Dermis blood vessel endothelial cell (primary cell): ENCODE measurements at regions not wholly inside any gene's neighbourhood (a gene's known extent, or its start where the extent isn't known, plus 50 kb on each side); places are given as distances from the start of the nearest gene placed in this dataset.
"Not testable (repeated sequence)": the region's sequence is repeated elsewhere in the genome, so short reads cannot be mapped to it uniquely, and the experiment has no call there.

Source experiments
- DNase-seq: peaks from one replicate; pipeline ENCODE4 v3.0.0; 2010

DNA sequence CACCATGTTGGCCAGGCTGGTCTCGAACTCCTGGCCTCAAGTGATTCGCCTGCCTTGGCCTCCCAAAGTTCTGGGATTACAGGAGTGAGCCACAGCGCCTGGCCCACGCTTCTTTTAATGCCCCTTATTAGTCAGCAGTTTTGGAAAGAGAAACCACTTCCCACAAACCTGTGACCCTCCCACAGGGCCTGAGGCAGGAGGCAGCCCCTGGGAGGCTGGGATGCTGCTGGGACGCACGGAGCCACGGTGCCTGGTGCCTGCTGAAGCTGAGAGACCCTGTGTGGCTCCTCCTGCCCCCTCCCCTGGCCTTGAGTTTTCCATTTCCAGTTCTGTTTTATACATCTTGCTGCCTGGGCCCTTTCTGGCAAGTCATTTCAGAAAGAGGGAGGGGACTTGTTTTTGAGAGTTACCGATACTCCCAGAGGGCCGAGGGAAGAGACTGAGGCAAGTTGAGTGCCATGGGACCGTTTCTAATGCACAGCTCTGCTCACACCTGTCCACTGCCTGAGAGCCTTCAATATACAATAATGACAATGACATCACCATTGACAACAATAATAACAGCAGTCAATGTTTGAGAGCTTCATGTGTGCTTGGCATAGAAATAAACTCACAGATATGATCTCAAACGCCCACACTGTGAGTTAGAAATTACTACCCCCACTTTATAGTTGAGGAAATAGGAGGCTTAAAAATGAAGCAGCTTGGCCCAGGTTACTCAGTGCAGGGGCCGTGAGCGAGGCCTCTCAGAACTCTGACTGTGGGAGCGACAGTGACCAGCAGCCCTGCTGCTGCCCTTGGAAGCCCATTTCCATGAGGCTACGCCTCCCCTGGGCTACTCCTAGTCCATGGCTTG lies 78.1 kb upstream of the YWHAQ start:
- no peak for DNase-seq

- DNase-seq = no peak
Observed at GRCh38 chr2:9709539-9710285, 78.9 kb upstream of the YWHAQ start.

- no peak for DNase-seq
Observed at GRCh38 chr2:9710311-9710710, 79.5 kb upstream of the YWHAQ start.

GRCh38 chr2:9712263-9712662 lies 81.5 kb upstream of the YWHAQ start:
- DNase-seq = no peak

GRCh38 chr2:9714630-9715214 lies 83.9 kb upstream of the YWHAQ start:
- DNase-seq = no peak

GRCh38 chr2:9715238-9715637 lies 84.4 kb upstream of the YWHAQ start:
- peak; percentile 36 for DNase-seq

GRCh38 chr2:9717886-9718451 lies 87.2 kb upstream of the YWHAQ start:
- DNase-seq = no peak

DNA sequence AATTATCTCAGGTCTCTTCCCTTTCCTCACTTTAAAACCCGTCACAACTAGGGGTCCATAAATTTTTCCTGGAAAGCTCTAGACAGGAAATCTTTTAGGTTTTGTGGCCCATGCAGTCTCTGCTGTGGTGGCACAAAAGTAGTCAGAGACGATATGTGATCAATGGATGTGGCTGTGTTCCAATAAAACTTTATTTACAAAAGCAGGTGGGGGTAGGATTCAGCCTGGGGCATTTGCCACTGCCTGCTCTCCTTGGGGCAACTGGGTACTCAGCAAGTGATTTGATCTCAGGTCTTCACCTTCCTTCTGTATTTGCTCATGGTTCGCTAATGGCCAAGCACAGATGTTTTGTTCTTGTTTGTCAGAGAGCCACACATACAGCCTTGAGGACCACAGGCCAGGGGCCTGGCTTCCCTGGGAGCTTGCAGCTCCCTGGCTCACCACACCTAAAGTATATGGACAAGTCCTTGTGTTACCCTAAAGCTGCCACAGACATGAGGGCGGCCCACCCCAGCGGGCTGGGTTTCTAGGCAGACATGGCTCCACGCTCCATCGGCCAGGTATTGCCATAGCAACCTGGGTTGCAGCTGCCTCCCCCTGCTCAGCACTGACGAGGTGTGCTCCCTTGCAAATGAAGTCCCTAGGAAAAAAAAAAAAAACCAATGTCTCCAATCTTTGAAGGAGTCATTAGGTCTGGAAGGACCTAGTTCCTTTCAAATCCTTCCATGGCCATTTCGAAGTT lies 89.7 kb upstream of the YWHAQ start:
- no peak for DNase-seq

GRCh38 chr2:9721344-9721743 lies 90.5 kb upstream of the YWHAQ start:
- no peak for DNase-seq

DNA sequence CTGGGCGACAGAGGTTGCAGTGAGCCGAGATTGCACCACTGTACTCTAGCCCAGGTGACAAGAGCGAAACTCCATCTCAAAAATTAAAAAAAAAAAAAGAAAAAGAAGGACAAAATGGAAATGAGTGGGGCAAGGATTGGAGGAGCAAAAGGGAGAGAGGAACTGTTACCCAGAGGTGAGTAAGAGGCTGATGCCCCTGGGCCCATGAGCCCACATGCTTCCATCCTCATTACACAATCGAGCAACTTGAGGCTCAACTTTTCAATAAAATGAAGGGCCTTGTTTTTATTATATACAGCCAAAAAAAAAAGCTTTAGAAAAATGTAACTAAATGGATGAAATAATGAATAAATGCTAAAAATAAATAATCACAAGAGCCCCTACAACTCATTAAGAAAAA lies 91.7 kb upstream of the YWHAQ start:
- DNase-seq = no peak

GRCh38 chr2:9724565-9724964 lies 93.8 kb upstream of the YWHAQ start:
- DNase-seq = no peak

DNA sequence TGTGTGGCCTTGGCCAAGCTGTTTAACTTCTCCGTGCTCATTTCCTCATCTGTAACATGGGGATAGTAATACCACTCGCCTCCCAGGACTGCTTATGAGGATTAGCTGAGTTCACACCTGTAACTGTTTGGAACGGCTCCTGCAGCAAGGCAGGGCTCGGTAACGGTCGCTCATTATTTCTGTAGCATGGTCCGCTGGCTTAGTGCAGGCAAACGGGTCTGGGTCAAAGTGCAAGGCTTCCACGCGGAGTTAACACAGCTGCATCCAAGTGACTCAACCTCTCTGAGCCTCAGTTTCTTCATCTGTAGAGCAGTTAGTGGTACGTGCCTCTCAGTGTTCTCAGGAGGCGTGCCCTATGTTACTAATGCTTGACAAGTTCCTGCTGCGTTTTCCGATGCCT lies 94.3 kb upstream of the YWHAQ start:
- DNase-seq = no peak

DNA sequence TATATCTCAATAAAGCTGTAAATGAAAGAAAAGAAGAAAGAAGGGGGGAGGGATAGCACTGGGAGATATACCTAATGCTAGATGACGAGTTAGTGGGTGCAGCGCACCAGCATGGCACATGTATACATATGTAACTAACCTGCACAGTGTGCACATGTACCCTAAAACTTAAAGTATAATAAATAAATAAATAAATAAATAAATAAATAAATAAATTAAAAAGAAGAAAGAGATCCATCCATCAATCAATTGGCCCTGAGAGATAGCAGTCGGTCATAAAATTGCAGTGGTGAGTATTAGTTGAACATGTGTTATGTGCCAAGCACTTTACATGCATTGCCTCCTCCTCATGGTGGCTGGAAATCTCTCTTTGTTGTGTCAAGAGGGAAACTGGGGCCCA lies 95.2 kb upstream of the YWHAQ start:
- not testable (repeated sequence) for DNase-seq

GRCh38 chr2:9730523-9730922 lies 99.7 kb upstream of the YWHAQ start:
- DNase-seq = not testable (repeated sequence)

- DNase-seq = no peak
Observed at GRCh38 chr2:9732824-9733223, 102.0 kb upstream of the YWHAQ start.

DNA sequence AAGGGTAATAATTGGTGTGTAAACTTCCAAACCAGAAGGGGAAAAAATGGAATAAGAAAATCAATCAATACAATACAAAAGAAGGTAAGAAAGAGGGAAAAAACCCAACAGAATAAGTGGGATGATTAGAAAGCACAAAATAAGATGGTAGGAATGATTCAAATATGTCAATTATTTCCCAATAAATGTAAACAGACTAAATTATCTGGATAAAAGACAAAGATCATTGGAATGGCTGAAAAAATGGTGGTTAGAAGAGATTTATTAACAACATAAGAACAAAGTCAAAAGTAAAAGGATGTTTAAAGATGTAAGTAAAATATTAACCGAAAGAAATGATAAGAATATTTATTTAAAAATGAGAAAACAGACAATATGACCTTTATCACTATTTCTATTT lies 103.5 kb upstream of the YWHAQ start:
- DNase-seq = no peak

GRCh38 chr2:9735335-9735734 lies 104.5 kb upstream of the YWHAQ start:
- DNase-seq = no peak

- DNase-seq = no peak
Observed at GRCh38 chr2:9736021-9736420, 105.2 kb upstream of the YWHAQ start.

- peak; percentile 37 for DNase-seq
Observed at GRCh38 chr2:9737053-9737875, 106.0 kb upstream of the TAF1B start.

- no peak for DNase-seq
Observed at GRCh38 chr2:9738062-9738461, 105.2 kb upstream of the TAF1B start.
